ENCODE measurements at regions not wholly inside any gene's neighbourhood (a gene's known extent, or its start where the extent isn't known, plus 50 kb on each side); places are given as distances from the start of the nearest gene placed in this dataset.
"Not testable (repeated sequence)": the region's sequence is repeated elsewhere in the genome, so short reads cannot be mapped to it uniquely, and the experiment has no call there.

DNA sequence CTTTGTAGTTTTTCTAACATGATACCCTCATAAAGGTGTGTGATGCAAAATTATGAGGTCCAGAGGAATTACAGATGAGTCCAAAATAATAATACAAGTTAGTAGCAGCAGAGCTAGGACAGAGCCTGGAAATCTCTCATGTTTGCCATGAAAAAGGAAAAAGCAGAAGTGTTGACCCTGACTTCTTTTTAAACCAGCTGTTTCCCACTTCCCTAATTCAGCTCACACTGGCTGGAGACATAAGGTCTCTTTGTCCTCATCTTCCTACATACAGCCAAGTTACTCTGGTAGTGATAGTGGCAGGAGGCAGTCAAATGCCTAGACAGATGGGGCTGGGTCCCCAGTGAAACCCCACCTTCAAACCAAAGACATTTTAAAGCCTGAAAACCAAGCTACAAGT lies 269.2 kb downstream of the C7orf25 start:
- Mint-ChIP-seq H3K4me1 (no peaks in the 10 kb centered on the region), H3K27ac (no peak overlapping the region), H3K36me3 (ENCODE audit: low read depth) (no peaks in the 10 kb centered on the region), H3K4me3 (no peak overlapping the region), H3K9me3 (no peaks in the 10 kb centered on the region), H3K27me3 (peaks cover 2% of the 10 kb centered on the region)
- TF ChIP-seq, protein P1, sequence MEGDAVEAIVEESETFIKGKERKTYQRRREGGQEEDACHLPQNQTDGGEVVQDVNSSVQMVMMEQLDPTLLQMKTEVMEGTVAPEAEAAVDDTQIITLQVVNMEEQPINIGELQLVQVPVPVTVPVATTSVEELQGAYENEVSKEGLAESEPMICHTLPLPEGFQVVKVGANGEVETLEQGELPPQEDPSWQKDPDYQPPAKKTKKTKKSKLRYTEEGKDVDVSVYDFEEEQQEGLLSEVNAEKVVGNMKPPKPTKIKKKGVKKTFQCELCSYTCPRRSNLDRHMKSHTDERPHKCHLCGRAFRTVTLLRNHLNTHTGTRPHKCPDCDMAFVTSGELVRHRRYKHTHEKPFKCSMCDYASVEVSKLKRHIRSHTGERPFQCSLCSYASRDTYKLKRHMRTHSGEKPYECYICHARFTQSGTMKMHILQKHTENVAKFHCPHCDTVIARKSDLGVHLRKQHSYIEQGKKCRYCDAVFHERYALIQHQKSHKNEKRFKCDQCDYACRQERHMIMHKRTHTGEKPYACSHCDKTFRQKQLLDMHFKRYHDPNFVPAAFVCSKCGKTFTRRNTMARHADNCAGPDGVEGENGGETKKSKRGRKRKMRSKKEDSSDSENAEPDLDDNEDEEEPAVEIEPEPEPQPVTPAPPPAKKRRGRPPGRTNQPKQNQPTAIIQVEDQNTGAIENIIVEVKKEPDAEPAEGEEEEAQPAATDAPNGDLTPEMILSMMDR (IDR thresholded peaks at IDR 0.05): no peak
- DNase-seq: no peak
- intact Hi-C loops (cut with micrococcal nuclease): no loop called here
- CTCF ChIA-PET: no interaction called here
- POLR2A ChIA-PET: no interaction called here
- no peak for ATAC-seq (ENCODE audit: low read depth)

DNA sequence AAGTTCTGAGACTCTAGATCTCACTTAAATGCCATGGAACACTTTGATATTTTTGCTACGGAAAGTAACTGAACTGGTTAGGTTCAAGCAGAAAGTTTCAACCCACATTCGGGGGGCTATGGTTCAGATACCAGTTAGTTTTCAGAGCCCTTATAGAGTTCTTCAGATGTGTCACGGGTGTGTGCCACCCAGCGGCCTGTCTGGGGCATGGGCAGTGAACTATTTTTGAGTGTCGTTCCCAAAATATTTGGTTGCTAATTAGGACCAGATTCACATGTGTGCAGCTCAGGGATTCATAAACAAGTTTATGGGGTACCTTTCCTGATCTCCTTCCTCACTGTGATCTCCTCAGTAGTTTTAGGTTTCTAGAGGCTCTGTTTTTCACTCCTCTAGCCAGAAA lies 271.9 kb downstream of the C7orf25 start:
- DNase-seq (no peak), ATAC-seq (ENCODE audit: low read depth) (no peak)
- CTCF ChIA-PET: no interaction called here
- no peaks in the 10 kb centered on the region for H3K4me1 Mint-ChIP-seq
- H3K36me3 Mint-ChIP-seq (ENCODE audit: low read depth): no peaks in the 10 kb centered on the region
- H3K4me3 Mint-ChIP-seq: no peak overlapping the region
- H3K27ac Mint-ChIP-seq: no peak overlapping the region
- peaks cover 2% of the 10 kb centered on the region for H3K27me3 Mint-ChIP-seq
- intact Hi-C loops (cut with micrococcal nuclease): no loop called here
- no peaks in the 10 kb centered on the region for H3K9me3 Mint-ChIP-seq
- TF ChIP-seq, protein P1 (IDR thresholded peaks at IDR 0.05): no peak
- POLR2A ChIA-PET: no interaction called here

DNA sequence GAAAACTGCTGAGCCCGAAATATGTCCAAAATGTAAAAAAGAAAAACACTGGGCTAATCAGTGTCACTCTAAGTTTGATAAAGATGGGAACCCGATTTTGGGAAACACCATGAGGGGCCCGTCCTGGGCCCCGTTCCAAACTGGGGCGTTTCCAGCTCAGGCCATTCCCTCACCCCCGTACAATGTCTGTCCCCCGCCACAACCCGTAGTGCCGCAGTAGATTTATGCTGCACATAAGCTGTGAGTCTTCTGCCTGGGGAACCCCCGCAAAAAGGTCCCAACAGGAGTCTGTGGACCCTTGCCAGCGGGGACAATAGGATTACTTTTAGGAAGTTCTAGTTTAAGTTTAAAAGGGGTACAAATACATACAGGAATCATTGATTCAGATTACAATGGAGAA lies 275.5 kb downstream of the C7orf25 start:
- H3K4me3 Mint-ChIP-seq; CTCF ChIA-PET; H3K4me1 Mint-ChIP-seq; intact Hi-C loops (cut with micrococcal nuclease); H3K27me3 Mint-ChIP-seq; ATAC-seq (ENCODE audit: low read depth); H3K36me3 Mint-ChIP-seq (ENCODE audit: low read depth); H3K9me3 Mint-ChIP-seq; POLR2A ChIA-PET; DNase-seq; H3K27ac Mint-ChIP-seq: not testable (repeated sequence)

DNA sequence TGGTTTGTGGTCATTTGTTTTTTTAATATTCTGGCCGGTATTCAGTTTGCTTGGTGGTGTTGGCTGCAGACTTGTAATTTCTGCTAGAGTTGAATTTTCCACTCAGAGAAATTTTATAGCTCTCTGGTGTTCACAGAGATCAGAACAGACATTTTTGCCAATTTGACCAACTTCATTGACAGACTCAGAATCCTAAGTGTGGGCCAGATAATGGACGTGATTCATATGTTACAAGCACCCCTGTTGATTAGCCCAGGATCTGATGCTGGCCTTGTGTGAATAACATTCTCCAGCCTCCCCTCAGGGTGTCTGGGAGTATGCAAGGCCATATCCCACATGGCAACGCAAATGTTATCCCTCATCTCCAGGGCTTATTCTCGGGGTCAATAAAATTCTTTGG lies 283.8 kb downstream of the C7orf25 start:
- Mint-ChIP-seq H3K4me1 (no peaks in the 10 kb centered on the region), H3K36me3 (ENCODE audit: low read depth) (no peaks in the 10 kb centered on the region)

DNA sequence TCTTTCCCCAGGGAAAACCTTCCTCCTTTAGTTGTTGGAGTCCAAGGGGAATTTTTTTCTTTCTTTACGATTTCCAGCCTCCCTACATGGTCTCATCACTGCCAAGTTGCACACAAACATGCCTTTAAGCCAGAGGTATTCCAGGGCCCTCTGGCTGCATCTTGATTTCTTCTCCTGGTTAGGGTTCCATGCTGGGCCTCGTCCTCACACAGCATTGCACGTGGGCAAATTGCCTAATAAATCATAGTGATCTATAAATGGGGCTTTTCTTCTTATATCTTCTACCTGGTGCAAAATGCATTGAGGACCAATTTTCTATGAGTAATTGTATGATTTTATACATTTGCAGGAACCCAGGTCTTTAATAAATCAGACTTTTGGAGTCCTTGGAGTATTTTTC lies 284.2 kb downstream of the C7orf25 start:
- no peaks in the 10 kb centered on the region for H3K36me3 Mint-ChIP-seq (ENCODE audit: low read depth)
- H3K9me3 Mint-ChIP-seq: no peaks in the 10 kb centered on the region
- intact Hi-C loops (cut with micrococcal nuclease): no loop called here
- no peaks in the 10 kb centered on the region for H3K4me1 Mint-ChIP-seq
- DNase-seq (no peak), ATAC-seq (ENCODE audit: low read depth) (no peak)
- no peak overlapping the region for H3K27ac Mint-ChIP-seq
- ChIA-PET CTCF (no interaction called here), POLR2A (no interaction called here)
- TF ChIP-seq, protein P1 (IDR thresholded peaks at IDR 0.05): no peak
- no peaks in the 10 kb centered on the region for H3K27me3 Mint-ChIP-seq
- H3K4me3 Mint-ChIP-seq: no peak overlapping the region

More for the DNA sequence above, 283.8 kb downstream of the C7orf25 start:
- ATAC-seq (ENCODE audit: low read depth) (no peak), DNase-seq (no peak)
- Mint-ChIP-seq H3K27me3 (no peaks in the 10 kb centered on the region), H3K9me3 (no peaks in the 10 kb centered on the region), H3K4me3 (no peak overlapping the region), H3K27ac (no peak overlapping the region)
- TF ChIP-seq, protein P1 (IDR thresholded peaks at IDR 0.05): no peak
- intact Hi-C loops (cut with micrococcal nuclease): no loop called here
- ChIA-PET POLR2A (no interaction called here), CTCF (no interaction called here)

DNA sequence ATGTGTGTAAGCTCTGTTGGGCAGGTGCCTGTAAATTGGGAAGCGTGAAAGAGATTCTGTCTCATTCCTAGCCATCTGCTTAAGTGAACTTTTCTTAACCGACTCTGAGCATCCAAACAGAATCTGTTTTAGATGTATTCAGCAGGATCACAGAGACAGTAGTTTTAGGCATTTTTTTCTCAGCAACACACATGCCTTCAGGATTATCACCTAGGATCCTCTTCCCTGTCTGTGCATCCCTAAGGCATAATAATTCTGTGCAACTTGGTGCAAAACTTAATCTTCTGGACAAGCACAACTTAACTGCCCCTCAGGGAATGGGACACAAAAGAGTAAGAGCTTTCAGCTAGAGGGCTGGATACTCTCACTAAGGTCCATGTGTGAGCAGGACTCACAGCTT lies 284.8 kb downstream of the C7orf25 start:
- ChIA-PET POLR2A (no interaction called here), CTCF (no interaction called here)
- DNase-seq (no peak), ATAC-seq (ENCODE audit: low read depth) (no peak)
- Mint-ChIP-seq H3K4me1 (no peaks in the 10 kb centered on the region), H3K9me3 (no peaks in the 10 kb centered on the region), H3K4me3 (no peak overlapping the region), H3K27ac (no peak overlapping the region), H3K27me3 (no peaks in the 10 kb centered on the region), H3K36me3 (ENCODE audit: low read depth) (no peaks in the 10 kb centered on the region)
- TF ChIP-seq, protein P1 (IDR thresholded peaks at IDR 0.05): no peak
- intact Hi-C loops (cut with micrococcal nuclease): no loop called here

All from activated B cell treated with CpG ODN at 0.5 μM for 24 hours (primary cell).